ENCODE measurements at regions not wholly inside any gene's neighbourhood (a gene's known extent, or its start where the extent isn't known, plus 50 kb on each side); places are given as distances from the start of the nearest gene placed in this dataset.
"Not testable (repeated sequence)": the region's sequence is repeated elsewhere in the genome, so short reads cannot be mapped to it uniquely, and the experiment has no call there.

- in situ Hi-C loops (cut with HindIII; ENCODE audit: low pct_unique_long_range_greater_than_20kb, low sequenced_read_pairs) = no loop called here
- no peak for DNase-seq (ENCODE audit: low read depth in 1 of 2, low spot score in 1 of 2)
- TF ChIP-seq JUND (IDR thresholded peaks at IDR 0.05; ENCODE audit: low read depth) = no peak
Observed at GRCh38 chrX:65591206-65591605, 56.6 kb upstream of the LAS1L start.

DNA sequence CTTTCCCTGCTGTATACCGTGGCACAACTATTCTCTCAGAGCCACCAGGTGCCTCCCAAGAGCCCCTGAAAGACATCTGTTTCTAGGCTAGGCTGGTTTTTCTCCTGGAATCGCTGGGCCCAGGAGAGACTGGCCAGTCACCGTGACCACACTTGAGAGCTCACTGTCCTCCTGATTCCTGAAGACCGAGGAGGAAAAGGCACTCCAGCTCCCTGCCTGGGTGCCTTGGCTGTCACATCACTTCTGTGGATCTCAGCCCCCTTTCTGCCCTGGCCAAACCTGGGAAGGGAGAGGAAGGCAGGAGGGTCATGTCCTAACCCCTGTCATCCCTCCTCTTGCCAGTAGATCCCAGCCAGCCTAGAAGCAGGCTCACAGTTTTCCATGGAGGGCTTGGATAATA lies 54.7 kb upstream of the LAS1L start:
- TF ChIP-seq JUND (IDR thresholded peaks at IDR 0.05; ENCODE audit: low read depth) = no peak
- in situ Hi-C loops (cut with HindIII; ENCODE audit: low pct_unique_long_range_greater_than_20kb, low sequenced_read_pairs) = no loop called here
- no peak for DNase-seq (ENCODE audit: low read depth in 1 of 2, low spot score in 1 of 2)

DNA sequence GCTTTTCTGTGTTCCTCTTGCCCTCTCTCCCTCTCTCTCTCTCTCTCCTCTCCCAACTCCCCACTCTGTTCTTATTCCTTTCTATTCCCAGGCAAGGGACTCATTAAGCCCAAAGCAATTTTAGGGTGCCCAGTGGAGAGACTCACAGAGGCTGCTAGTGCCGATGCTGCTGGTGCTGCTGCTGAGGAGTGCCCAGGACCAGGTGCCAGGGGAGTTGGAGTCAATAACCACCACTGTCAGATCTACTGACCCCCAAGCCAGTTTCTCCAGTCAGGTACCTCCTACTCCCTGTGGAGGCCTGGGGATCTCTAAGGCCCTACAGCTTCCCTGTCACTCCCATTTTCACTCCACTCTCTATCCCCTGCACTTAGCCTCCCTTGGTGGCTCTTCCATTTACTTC lies 54.2 kb upstream of the LAS1L start:
- TF ChIP-seq JUND (IDR thresholded peaks at IDR 0.05; ENCODE audit: low read depth) = no peak
- no peak for DNase-seq (ENCODE audit: low read depth in 1 of 2, low spot score in 1 of 2)
- in situ Hi-C loops (cut with HindIII; ENCODE audit: low pct_unique_long_range_greater_than_20kb, low sequenced_read_pairs) = no loop called here

DNA sequence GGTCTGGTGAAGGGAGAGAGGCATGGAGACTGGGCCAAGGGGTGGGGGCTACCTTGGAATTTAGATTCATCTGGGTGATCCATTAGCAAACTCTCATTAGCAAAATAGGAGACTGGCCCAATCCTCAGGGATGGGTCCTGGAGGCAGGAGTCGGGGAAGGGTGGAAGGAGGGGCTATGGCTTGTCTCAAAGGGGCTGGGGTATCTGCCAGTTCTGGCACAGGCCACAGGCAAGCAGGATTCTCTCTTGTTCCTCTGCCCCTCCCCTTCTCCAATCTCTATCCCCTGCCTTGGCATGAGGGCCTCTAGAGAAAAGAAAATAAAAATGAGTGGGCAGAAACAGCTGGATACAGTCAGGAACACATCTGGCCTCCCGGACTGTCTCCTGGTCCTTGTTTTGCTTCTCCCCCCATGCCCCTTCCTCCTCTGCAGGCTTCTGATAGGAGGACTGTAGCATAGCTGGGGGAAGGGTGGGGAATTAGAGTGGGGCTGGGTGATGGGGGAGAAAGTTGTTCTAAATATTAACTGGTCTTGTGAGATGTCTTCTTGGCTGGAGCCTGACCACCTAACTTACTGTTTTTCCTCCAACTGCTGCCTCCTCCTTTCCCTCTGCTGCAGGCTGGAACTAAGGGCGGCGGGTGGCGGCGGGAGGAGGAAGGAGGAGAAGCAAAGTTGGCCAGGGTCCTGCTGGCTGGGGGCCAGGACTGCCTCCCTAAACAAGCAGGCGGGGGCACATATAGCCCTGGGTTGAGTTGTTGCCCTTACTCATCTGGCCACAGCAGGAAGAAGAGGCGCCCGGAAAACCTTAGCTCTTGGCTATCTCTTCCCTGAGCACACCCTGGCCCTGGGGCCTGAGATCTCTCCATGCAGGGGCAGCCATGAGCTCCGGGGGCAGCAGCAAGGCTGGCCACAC lies 53.3 kb upstream of the LAS1L start:
- in situ Hi-C loops (cut with HindIII; ENCODE audit: low pct_unique_long_range_greater_than_20kb, low sequenced_read_pairs) = no loop called here
- no peak for DNase-seq (ENCODE audit: low read depth in 1 of 2, low spot score in 1 of 2)

GRCh38 chrX:65586491-65586890 lies 51.9 kb upstream of the LAS1L start:
- DNase-seq (ENCODE audit: low read depth in 1 of 2, low spot score in 1 of 2) = no peak
- in situ Hi-C loops (cut with HindIII; ENCODE audit: low pct_unique_long_range_greater_than_20kb, low sequenced_read_pairs) = no loop called here
- no peak for TF ChIP-seq JUND (IDR thresholded peaks at IDR 0.05; ENCODE audit: low read depth)

More for the DNA sequence above, 53.3 kb upstream of the LAS1L start:
- no peak for TF ChIP-seq JUND (IDR thresholded peaks at IDR 0.05; ENCODE audit: low read depth)

GRCh38 chrX:65585226-65585625 lies 50.6 kb upstream of the LAS1L start:
- DNase-seq (ENCODE audit: low read depth in 1 of 2, low spot score in 1 of 2); in situ Hi-C loops (cut with HindIII; ENCODE audit: low pct_unique_long_range_greater_than_20kb, low sequenced_read_pairs): not testable (repeated sequence)

Measured in T47D (cell line).